SK-N-SH treated with all-trans-retinoic acid at 6 μM for 48 hours (cell line): ENCODE measurements at regions not wholly inside any gene's neighbourhood (a gene's known extent, or its start where the extent isn't known, plus 50 kb on each side); places are given as distances from the start of the nearest gene placed in this dataset.

Experiments
- ATAC-seq: fragments of 200-7000 bp; cut with Tn5 transposase; 3 replicates; pipeline ENCODE4 v1.9.1; 2020; ENCODE audit warnings: mild to moderate bottlenecking, moderate library complexity
- BACH2 ChIP-seq: fragments of 250-450 bp; sonication (Bioruptor Pico); IDR thresholded peaks from 2 replicates; pipeline ENCODE4 v1.9.0; 2021; ENCODE audit warnings: mild to moderate bottlenecking, borderline replicate concordance
- CSDC2 ChIP-seq: fragments of 250-450 bp; sonication (Bioruptor Pico); IDR thresholded peaks from 2 replicates; pipeline ENCODE4 v1.5.0; 2020; ENCODE audit warnings: mild to moderate bottlenecking, moderate library complexity
- ESRRG ChIP-seq: fragments of 250-450 bp; sonication (Bioruptor Pico); IDR thresholded peaks from 2 replicates; pipeline ENCODE4 v1.6.1; 2021; ENCODE audit warnings: mild to moderate bottlenecking
- GLIS3 ChIP-seq: fragments of 250-450 bp; sonication (Bioruptor Pico); IDR thresholded peaks from 2 replicates; pipeline ENCODE4 v1.5.0; 2020; ENCODE audit warnings: mild to moderate bottlenecking, moderate library complexity
- ISL1 ChIP-seq: fragments of 250-450 bp; sonication (Bioruptor Pico); IDR thresholded peaks from 2 replicates; pipeline ENCODE4 v2.1.2; 2022; ENCODE audit warnings: mild to moderate bottlenecking, moderate library complexity
- OSR1 ChIP-seq: fragments of 250-450 bp; sonication (Bioruptor Pico); IDR thresholded peaks from 2 replicates; pipeline ENCODE4 v1.8.0; 2022; ENCODE audit warnings: moderate library complexity, mild to moderate bottlenecking, inconsistent platforms
- PPARA ChIP-seq: fragments of 250-450 bp; sonication (Bioruptor Pico); IDR thresholded peaks from 2 replicates; pipeline ENCODE4 v1.5.0; 2020; ENCODE audit warnings: mild to moderate bottlenecking, borderline replicate concordance
- RARB ChIP-seq: fragments of 250-450 bp; sonication (Bioruptor Pico); IDR thresholded peaks from 2 replicates; pipeline ENCODE4 v1.8.0; 2021; ENCODE audit warnings: mild to moderate bottlenecking, moderate library complexity
- SNAI2 ChIP-seq: fragments of 250-450 bp; sonication (Bioruptor Pico); IDR thresholded peaks from 2 replicates; pipeline ENCODE4 v1.5.0; 2020; ENCODE audit warnings: mild to moderate bottlenecking, moderate library complexity
- TCF4 ChIP-seq: fragments of 250-450 bp; sonication (Bioruptor Pico); IDR thresholded peaks from 2 replicates; pipeline ENCODE4 v1.8.0; 2021; ENCODE audit warnings: mild to moderate bottlenecking, moderate library complexity, borderline replicate concordance
- TOX ChIP-seq: fragments of 250-450 bp; sonication (Bioruptor Pico); IDR thresholded peaks from 2 replicates; pipeline ENCODE4 v1.8.0; 2021; ENCODE audit warnings: mild to moderate bottlenecking, moderate library complexity, borderline replicate concordance
- ZC3H10 ChIP-seq: fragments of 250-450 bp; sonication (Bioruptor Pico); IDR thresholded peaks from 2 replicates; pipeline ENCODE4 v1.5.1; 2021; ENCODE audit warnings: mild to moderate bottlenecking, moderate library complexity
- ZFP3 ChIP-seq: fragments of 250-450 bp; sonication (Bioruptor Pico); IDR thresholded peaks from 2 replicates; pipeline ENCODE4 v1.5.0; 2020; ENCODE audit warnings: mild to moderate bottlenecking, moderate library complexity
- ZFP30 ChIP-seq: fragments of 450-650 bp; formaldehyde crosslinking; IDR thresholded peaks from 2 replicates; pipeline ENCODE4 v1.5.0; 2022; ENCODE audit warnings: mild to moderate bottlenecking, moderate library complexity
- ZNF565 ChIP-seq: fragments of 450-650 bp; formaldehyde crosslinking; conservative IDR thresholded peaks from 2 replicates; pipeline ENCODE4 v1.5.0; 2020; ENCODE audit warnings: low read depth, mild to moderate bottlenecking, moderate library complexity
- ZNF70 ChIP-seq: fragments of 450-650 bp; formaldehyde crosslinking; IDR thresholded peaks from 2 replicates; pipeline ENCODE4 v1.5.0; 2020; ENCODE audit warnings: mild to moderate bottlenecking, moderate library complexity
- ZNF8 ChIP-seq: fragments of 450-650 bp; formaldehyde crosslinking; IDR thresholded peaks from 2 replicates; pipeline ENCODE4 v1.5.0; 2020; ENCODE audit warnings: mild to moderate bottlenecking, moderate library complexity
- TF ChIP-seq, protein P1 (sequence below): fragments of 250-450 bp; sonication (Bioruptor Pico); IDR thresholded peaks from 2 replicates; pipeline ENCODE4 v1.8.0; 2021; ENCODE audit warnings: low read depth, mild to moderate bottlenecking, moderate library complexity, borderline replicate concordance
- TF ChIP-seq, protein P2 (sequence below): fragments of 250-450 bp; sonication (Bioruptor Pico); IDR thresholded peaks from 2 replicates; pipeline ENCODE4 v1.8.0; 2020; ENCODE audit warnings: mild to moderate bottlenecking, moderate library complexity, borderline replicate concordance
- TF ChIP-seq, protein P3 (sequence below): fragments of 250-450 bp; sonication (Bioruptor Pico); IDR thresholded peaks from 2 replicates; pipeline ENCODE4 v1.5.0; 2020; ENCODE audit warnings: mild to moderate bottlenecking, moderate library complexity
- TF ChIP-seq, protein P4 (sequence below): fragments of 250-450 bp; sonication (Bioruptor Pico); IDR thresholded peaks from 2 replicates; pipeline ENCODE4 v1.5.1; 2021; ENCODE audit warnings: mild to moderate bottlenecking, moderate library complexity

DNA sequence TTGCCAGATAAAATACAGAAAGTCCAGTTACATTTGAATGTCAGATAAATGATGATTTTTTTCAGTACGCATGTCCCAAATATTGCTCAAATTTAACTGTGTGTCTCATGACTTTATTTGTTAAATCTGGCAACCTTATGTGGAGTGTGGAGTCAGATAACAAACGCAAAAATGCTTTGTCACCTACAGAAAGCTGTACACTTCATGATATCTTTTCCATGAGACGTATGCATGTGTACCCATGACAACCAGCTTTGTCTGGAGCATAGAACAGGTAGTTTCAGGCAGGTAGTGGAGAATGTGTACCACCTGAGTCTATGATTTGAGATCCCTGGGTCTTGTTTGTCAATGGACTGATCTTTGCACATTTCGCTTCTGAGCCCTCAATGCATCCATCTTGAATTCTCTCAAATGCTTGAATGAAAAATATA lies 105.5 kb upstream of the CPEB4 start:
- ATAC-seq: no peak
- TF ChIP-seq TCF4 (CRISPR knock-in tag) (no peak), ISL1 (no peak), ZNF565 (CRISPR knock-in tag) (no peak), ZFP3 (no peak), GLIS3 (CRISPR knock-in tag) (no peak), CSDC2 (CRISPR knock-in tag) (no peak), OSR1 (CRISPR knock-in tag) (no peak), RARB (no peak), ZNF8 (CRISPR knock-in tag) (no peak), ZFP30 (no peak), PPARA (no peak), ESRRG (CRISPR knock-in tag) (no peak), SNAI2 (CRISPR knock-in tag) (no peak)
- TF ChIP-seq, protein P1, sequence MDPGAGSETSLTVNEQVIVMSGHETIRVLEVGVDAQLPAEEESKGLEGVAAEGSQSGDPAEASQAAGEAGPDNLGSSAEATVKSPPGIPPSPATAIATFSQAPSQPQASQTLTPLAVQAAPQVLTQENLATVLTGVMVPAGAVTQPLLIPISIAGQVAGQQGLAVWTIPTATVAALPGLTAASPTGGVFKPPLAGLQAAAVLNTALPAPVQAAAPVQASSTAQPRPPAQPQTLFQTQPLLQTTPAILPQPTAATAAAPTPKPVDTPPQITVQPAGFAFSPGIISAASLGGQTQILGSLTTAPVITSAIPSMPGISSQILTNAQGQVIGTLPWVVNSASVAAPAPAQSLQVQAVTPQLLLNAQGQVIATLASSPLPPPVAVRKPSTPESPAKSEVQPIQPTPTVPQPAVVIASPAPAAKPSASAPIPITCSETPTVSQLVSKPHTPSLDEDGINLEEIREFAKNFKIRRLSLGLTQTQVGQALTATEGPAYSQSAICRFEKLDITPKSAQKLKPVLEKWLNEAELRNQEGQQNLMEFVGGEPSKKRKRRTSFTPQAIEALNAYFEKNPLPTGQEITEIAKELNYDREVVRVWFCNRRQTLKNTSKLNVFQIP (CRISPR knock-in tag): no peak
- TF ChIP-seq, protein P2, sequence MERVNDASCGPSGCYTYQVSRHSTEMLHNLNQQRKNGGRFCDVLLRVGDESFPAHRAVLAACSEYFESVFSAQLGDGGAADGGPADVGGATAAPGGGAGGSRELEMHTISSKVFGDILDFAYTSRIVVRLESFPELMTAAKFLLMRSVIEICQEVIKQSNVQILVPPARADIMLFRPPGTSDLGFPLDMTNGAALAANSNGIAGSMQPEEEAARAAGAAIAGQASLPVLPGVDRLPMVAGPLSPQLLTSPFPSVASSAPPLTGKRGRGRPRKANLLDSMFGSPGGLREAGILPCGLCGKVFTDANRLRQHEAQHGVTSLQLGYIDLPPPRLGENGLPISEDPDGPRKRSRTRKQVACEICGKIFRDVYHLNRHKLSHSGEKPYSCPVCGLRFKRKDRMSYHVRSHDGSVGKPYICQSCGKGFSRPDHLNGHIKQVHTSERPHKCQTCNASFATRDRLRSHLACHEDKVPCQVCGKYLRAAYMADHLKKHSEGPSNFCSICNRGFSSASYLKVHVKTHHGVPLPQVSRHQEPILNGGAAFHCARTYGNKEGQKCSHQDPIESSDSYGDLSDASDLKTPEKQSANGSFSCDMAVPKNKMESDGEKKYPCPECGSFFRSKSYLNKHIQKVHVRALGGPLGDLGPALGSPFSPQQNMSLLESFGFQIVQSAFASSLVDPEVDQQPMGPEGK (CRISPR knock-in tag): no peak

DNA sequence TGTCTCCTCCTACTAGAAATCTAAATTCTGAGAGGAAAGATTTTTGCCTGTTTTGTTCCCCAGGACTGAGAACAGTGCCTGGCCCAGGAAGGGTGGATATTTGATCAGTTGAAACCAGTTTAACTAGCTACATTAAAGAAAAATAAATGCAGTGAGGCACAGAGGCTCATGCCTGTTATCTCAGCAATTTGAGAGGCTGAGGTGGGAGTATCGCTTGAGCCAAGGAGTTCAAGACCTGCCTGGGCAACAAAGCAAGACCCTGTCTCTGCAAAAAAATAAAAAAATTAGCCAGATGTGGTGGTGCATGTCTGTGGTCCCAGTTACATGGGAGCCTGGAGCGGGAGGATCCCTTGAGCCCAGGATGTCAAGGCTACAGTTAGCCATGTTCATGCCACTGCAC lies 104.8 kb upstream of the CPEB4 start:
- no peak for ATAC-seq

DNA sequence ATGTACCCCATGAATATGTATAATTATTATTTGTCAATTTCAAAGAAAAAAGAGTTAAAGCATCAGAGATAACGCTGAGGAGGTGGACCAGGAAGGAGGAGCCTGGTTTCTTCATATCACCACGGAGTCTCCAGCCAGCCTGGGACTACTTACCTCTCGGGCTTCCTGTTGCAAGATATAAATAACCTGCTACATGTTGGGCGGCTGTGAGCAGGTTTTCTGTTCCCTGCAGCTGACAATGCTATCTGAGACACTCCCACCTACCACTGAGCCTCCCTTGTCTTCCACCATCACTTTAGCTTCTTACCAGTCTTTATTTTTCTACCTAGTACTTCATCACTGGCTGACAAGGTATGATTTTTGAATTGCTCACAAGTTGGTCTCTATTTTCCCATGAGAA lies 102.7 kb upstream of the CPEB4 start:
- ATAC-seq: no peak
- no peak for TF ChIP-seq ZNF565 (CRISPR knock-in tag)
- no peak for TF ChIP-seq TOX
- TF ChIP-seq, protein P1 (CRISPR knock-in tag): no peak
- no peak for TF ChIP-seq ZNF70
- no peak for TF ChIP-seq OSR1 (CRISPR knock-in tag)
- TF ChIP-seq BACH2 (CRISPR knock-in tag): no peak
- TF ChIP-seq, protein P3, sequence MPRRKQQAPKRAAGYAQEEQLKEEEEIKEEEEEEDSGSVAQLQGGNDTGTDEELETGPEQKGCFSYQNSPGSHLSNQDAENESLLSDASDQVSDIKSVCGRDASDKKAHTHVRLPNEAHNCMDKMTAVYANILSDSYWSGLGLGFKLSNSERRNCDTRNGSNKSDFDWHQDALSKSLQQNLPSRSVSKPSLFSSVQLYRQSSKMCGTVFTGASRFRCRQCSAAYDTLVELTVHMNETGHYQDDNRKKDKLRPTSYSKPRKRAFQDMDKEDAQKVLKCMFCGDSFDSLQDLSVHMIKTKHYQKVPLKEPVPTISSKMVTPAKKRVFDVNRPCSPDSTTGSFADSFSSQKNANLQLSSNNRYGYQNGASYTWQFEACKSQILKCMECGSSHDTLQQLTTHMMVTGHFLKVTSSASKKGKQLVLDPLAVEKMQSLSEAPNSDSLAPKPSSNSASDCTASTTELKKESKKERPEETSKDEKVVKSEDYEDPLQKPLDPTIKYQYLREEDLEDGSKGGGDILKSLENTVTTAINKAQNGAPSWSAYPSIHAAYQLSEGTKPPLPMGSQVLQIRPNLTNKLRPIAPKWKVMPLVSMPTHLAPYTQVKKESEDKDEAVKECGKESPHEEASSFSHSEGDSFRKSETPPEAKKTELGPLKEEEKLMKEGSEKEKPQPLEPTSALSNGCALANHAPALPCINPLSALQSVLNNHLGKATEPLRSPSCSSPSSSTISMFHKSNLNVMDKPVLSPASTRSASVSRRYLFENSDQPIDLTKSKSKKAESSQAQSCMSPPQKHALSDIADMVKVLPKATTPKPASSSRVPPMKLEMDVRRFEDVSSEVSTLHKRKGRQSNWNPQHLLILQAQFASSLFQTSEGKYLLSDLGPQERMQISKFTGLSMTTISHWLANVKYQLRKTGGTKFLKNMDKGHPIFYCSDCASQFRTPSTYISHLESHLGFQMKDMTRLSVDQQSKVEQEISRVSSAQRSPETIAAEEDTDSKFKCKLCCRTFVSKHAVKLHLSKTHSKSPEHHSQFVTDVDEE (CRISPR knock-in tag): no peak
- TF ChIP-seq, protein P4, sequence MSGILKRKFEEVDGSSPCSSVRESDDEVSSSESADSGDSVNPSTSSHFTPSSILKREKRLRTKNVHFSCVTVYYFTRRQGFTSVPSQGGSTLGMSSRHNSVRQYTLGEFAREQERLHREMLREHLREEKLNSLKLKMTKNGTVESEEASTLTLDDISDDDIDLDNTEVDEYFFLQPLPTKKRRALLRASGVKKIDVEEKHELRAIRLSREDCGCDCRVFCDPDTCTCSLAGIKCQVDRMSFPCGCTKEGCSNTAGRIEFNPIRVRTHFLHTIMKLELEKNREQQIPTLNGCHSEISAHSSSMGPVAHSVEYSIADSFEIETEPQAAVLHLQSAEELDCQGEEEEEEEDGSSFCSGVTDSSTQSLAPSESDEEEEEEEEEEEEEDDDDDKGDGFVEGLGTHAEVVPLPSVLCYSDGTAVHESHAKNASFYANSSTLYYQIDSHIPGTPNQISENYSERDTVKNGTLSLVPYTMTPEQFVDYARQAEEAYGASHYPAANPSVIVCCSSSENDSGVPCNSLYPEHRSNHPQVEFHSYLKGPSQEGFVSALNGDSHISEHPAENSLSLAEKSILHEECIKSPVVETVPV (CRISPR knock-in tag): no peak
- TF ChIP-seq GLIS3 (CRISPR knock-in tag): no peak
- TF ChIP-seq RARB: no peak

More for the DNA sequence above, 104.8 kb upstream of the CPEB4 start:
- TF ChIP-seq, protein P4 (CRISPR knock-in tag): no peak
- no peak for TF ChIP-seq SNAI2 (CRISPR knock-in tag)
- no peak for TF ChIP-seq ZNF565 (CRISPR knock-in tag)
- no peak for TF ChIP-seq ESRRG (CRISPR knock-in tag)
- TF ChIP-seq TOX: no peak
- TF ChIP-seq ZC3H10 (CRISPR knock-in tag): no peak
- no peak for TF ChIP-seq TCF4 (CRISPR knock-in tag)
- TF ChIP-seq OSR1 (CRISPR knock-in tag): no peak
- no peak for TF ChIP-seq CSDC2 (CRISPR knock-in tag)
- TF ChIP-seq, all 23 proteins: peak for 0
